ENCODE measurements at regions not wholly inside any gene's neighbourhood (a gene's known extent, or its start where the extent isn't known, plus 50 kb on each side); places are given as distances from the start of the nearest gene placed in this dataset.

GRCh38 chr11:69355346-69355940 is 61.5 kb downstream of the MYEOV start:
- CTCF ChIA-PET = interaction anchor here (1.1 kb wide), 1 partner anchor 55 kb away, joined by 3 read pairs; no protein-coding TSS in a partner anchor
- H3K27ac ChIP-seq (ENCODE audit: low read depth in 2 of 2, low read length in 1 of 2) = no peak overlapping the region
- no peaks in the 10 kb centered on the region for H3K27me3 ChIP-seq (ENCODE audit: insufficient read depth)
- H3K79me2 ChIP-seq (ENCODE audit: insufficient read depth) = 0 out of 2 replicates have a peak, but pooled peaks cover 3% of the 10 kb centered on the region
- H3K4me1 ChIP-seq (ENCODE audit: control insufficient read depth in 1 of 2, insufficient read depth in 2 of 2, low read depth in 1 of 2, low read length in 1 of 2) = peaks cover 3 to 34% of the 10 kb centered on the region in 2 experiments; a peak in 3 of 4 replicates
- POLR2A ChIA-PET = no interaction called here
- no peaks in the 10 kb centered on the region for H3K9me2 ChIP-seq
- no peak overlapping the region for H2AFZ ChIP-seq (ENCODE audit: low read depth)
- no peak overlapping the region for H3K4me2 ChIP-seq
- no peak overlapping the region for H3K9ac ChIP-seq
- H3K36me3 ChIP-seq (replicated peaks in 1 of 2; ENCODE audit: control insufficient read depth in 1 of 2, insufficient read depth in 2 of 2, low read length in 1 of 2) = no peaks in the 10 kb centered on the region
- no peak for TF ChIP-seq EZH2phosphoT487 (IDR thresholded peaks at IDR 0.05; ENCODE audit: borderline replicate concordance, low read depth)
- no peak for TF ChIP-seq IRF3 (IDR thresholded peaks at IDR 0.05; ENCODE audit: low read depth, low read length)
- no peak for TF ChIP-seq NRF1 (IDR thresholded peaks at IDR 0.05; ENCODE audit: low read depth, low read length)
- 96% methylated on average over 9 of the region's 10 CpGs for WGBS (ENCODE audit: low lambda C conversion rate)
- peaks cover 26% of the 10 kb centered on the region for H3F3A ChIP-seq (replicated peaks; ENCODE audit: insufficient read depth)
- H3K4me3 ChIP-seq (ENCODE audit: low read depth in 2 of 2, low read length in 1 of 2) = no peak overlapping the region
- peaks cover 9% of the 10 kb centered on the region; the same call in 1 of the 2 replicates for H3K9me3 ChIP-seq
- no peaks in the 10 kb centered on the region for H4K20me1 ChIP-seq (ENCODE audit: insufficient read depth)
- DNase-seq = no peak

GRCh38 chr11:69355959-69356702 is 62.2 kb downstream of the MYEOV start:
- Histone ChIP-seq H3K4me2 (no peak overlapping the region), H3K4me1 (ENCODE audit: control insufficient read depth in 1 of 2, insufficient read depth in 2 of 2, low read depth in 1 of 2, low read length in 1 of 2) (peaks cover 3 to 29% of the 10 kb centered on the region in 2 experiments; a peak in 3 of 4 replicates), H3K4me3 (ENCODE audit: low read depth in 2 of 2, low read length in 1 of 2) (no peak overlapping the region), H3K27ac (ENCODE audit: low read depth in 2 of 2, low read length in 1 of 2) (no peak overlapping the region), H3F3A (replicated peaks; ENCODE audit: insufficient read depth) (peaks cover 20% of the 10 kb centered on the region), H4K20me1 (ENCODE audit: insufficient read depth) (no peaks in the 10 kb centered on the region), H2AFZ (ENCODE audit: low read depth) (no peak overlapping the region), H3K27me3 (ENCODE audit: insufficient read depth) (no peaks in the 10 kb centered on the region), H3K9me3 (peaks cover 9% of the 10 kb centered on the region; the same call in 1 of the 2 replicates), H3K36me3 (replicated peaks in 1 of 2; ENCODE audit: control insufficient read depth in 1 of 2, insufficient read depth in 2 of 2, low read length in 1 of 2) (no peaks in the 10 kb centered on the region), H3K9ac (no peak overlapping the region), H3K9me2 (no peaks in the 10 kb centered on the region), H3K79me2 (ENCODE audit: insufficient read depth) (0 out of 2 replicates have a peak, but pooled peaks cover 3% of the 10 kb centered on the region)
- WGBS (ENCODE audit: low lambda C conversion rate) = 91% methylated on average over 4 of the region's 8 CpGs
- no peak for DNase-seq
- CTCF ChIA-PET = interaction anchor here (0.5 kb wide), 1 partner anchor 129 kb away, joined by 3 read pairs; no protein-coding TSS in a partner anchor
- POLR2A ChIA-PET = no interaction called here
- no peak for TF ChIP-seq MEF2A (IDR thresholded peaks at IDR 0.05; ENCODE audit: borderline replicate concordance, low read depth)
- no peak for TF ChIP-seq EP300 (IDR thresholded peaks at IDR 0.05; ENCODE audit: borderline replicate concordance in 1 of 2, low read depth in 1 of 2, low read length in 1 of 2)
- no peak for TF ChIP-seq MAX (IDR thresholded peaks at IDR 0.05; ENCODE audit: low read depth)
- no peak for TF ChIP-seq ZBTB33 (IDR thresholded peaks at IDR 0.05; ENCODE audit: borderline replicate concordance, low read depth)
- no peak for TF ChIP-seq CTCF (IDR thresholded peaks at IDR 0.05)
- TF ChIP-seq RCOR1 (IDR thresholded peaks at IDR 0.05; ENCODE audit: low read length) = no peak
- no peak for TF ChIP-seq REST (IDR thresholded peaks at IDR 0.05; ENCODE audit: low read depth, low read length)
- no peak for TF ChIP-seq SIN3A (IDR thresholded peaks at IDR 0.05; ENCODE audit: borderline replicate concordance, low read depth, low read length)
- TF ChIP-seq RAD21 (IDR thresholded peaks at IDR 0.05; ENCODE audit: low read length) = no peak
- TF ChIP-seq NRF1 (IDR thresholded peaks at IDR 0.05; ENCODE audit: low read depth, low read length) = no peak
- TF ChIP-seq CHD2 (IDR thresholded peaks at IDR 0.05; ENCODE audit: low read length, partially characterized antibody) = no peak
- no peak for TF ChIP-seq YY1 (IDR thresholded peaks at IDR 0.05; ENCODE audit: low read depth)
- TF ChIP-seq RFX5 (IDR thresholded peaks at IDR 0.05; ENCODE audit: low read length) = no peak
